Cardiac fibroblast (primary cell): ENCODE measurements at regions not wholly inside any gene's neighbourhood (a gene's known extent, or its start where the extent isn't known, plus 50 kb on each side); places are given as distances from the start of the nearest gene placed in this dataset.

ENCODE experiments used
- DNase-seq, 2 donors: peaks; one replicate each; pipeline versions ENCODE4 v3.0.0 to v3.0.0-alpha.2; 2010; ENCODE audit warnings: low read depth in 2 of 2
- H3K4me3 ChIP-seq, 2 donors: replicated peaks in 1 of 2; 1 replicate in 1 of 2; 2 replicates in 1 of 2; pipeline ENCODE4 v1.5.1; 2011; ENCODE audit warnings: low read depth in 2 of 2, low read length in 2 of 2, mild to moderate bottlenecking in 2 of 2, moderate library complexity in 1 of 2
- CTCF ChIP-seq: IDR thresholded peaks from one replicate; pipeline ENCODE4 v1.5.1; 2011; ENCODE audit warnings: low read depth, mild to moderate bottlenecking, low read length, inconsistent platforms

- no peak for DNase-seq
- no peak for TF ChIP-seq CTCF
- H3K4me3 ChIP-seq = no peak overlapping the region
Observed at GRCh38 chr6:92588148-92588547, 831.2 kb downstream of the EPHA7 start.

- no peak for DNase-seq
Observed at GRCh38 chr6:92587525-92587924, 831.8 kb downstream of the EPHA7 start.

GRCh38 chr6:92586236-92586977 is 833.0 kb downstream of the EPHA7 start:
- H3K4me3 ChIP-seq = no peak overlapping the region
- DNase-seq = no peak
- no peak for TF ChIP-seq CTCF

More at GRCh38 chr6:92587525-92587924, 831.8 kb downstream of the EPHA7 start:
- H3K4me3 ChIP-seq = no peak overlapping the region
- TF ChIP-seq CTCF = no peak

GRCh38 chr6:92582211-92582610 is 837.1 kb downstream of the EPHA7 start:
- no peak for TF ChIP-seq CTCF
- H3K4me3 ChIP-seq = no peak overlapping the region
- DNase-seq = no peak

- H3K4me3 ChIP-seq = no peak overlapping the region
- peak in 1 of 2 donors; percentile 2 for DNase-seq
- TF ChIP-seq CTCF = no peak
Observed at GRCh38 chr6:92577077-92577719, 842.2 kb downstream of the EPHA7 start.

- TF ChIP-seq CTCF = no peak
- H3K4me3 ChIP-seq = no peak overlapping the region
- DNase-seq = no peak
Observed at GRCh38 chr6:92568541-92568940, 850.8 kb downstream of the EPHA7 start.
